ENCODE measurements at regions not wholly inside any gene's neighbourhood (a gene's known extent, or its start where the extent isn't known, plus 50 kb on each side); places are given as distances from the start of the nearest gene placed in this dataset.

DNA sequence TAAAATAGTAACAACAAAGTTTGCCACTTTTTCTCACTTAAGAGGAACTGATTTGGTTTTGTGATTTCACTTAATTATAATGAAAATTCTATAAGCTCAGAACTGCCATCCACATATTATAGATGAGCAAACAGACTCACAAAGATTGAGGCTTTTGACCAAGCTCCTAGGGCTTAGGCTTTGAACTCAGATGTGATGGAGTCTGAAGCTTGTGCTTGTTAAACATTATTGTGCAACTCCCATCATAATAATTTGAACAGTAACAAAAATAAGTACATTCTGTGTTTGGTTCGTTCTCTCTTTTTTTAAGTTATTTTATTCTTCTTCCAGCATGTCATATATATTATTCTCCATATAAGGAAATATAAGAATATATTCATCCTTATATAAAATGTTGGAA is 403.4 kb downstream of the PTPRC start:
- POLR2A ChIA-PET: no interaction called here
- CTCF ChIA-PET (ENCODE audit: low intra/inter-chr PET ratio, low total read pairs): no interaction called here
- no peak for FAIRE-seq
- no TSS peak for BruUV-seq (replicated peaks)
- 0% methylated on average over 1 of the region's 1 CpG for WGBS (ENCODE audit: low lambda C conversion rate)
- no peaks in the 10 kb centered on the region for H3K79me2 ChIP-seq (ENCODE audit: insufficient read depth, low read length)
- H3K9me3 ChIP-seq (ENCODE audit: low read length): no peaks in the 10 kb centered on the region
- H4K20me1 ChIP-seq (ENCODE audit: insufficient read depth, low read length): no peaks in the 10 kb centered on the region
- ATAC-seq: no peak
- DNase-seq (ENCODE audit: low spot score): no peak
- no peak overlapping the region for H2AFZ ChIP-seq (ENCODE audit: low read length)
- no peak overlapping the region for H3K4me2 ChIP-seq (ENCODE audit: low read depth, low read length)
- no peaks in the 10 kb centered on the region for H3K36me3 ChIP-seq (replicated peaks in 1 of 2; ENCODE audit: control insufficient read depth in 1 of 2, insufficient read depth in 2 of 2, low read length in 2 of 2)
- intact Hi-C loops (cut with micrococcal nuclease; ENCODE audit: unreplicated experiment): no loop called here
- no peak overlapping the region for H3K4me3 ChIP-seq (replicated peaks in 1 of 3; ENCODE audit: insufficient read depth in 1 of 3, low read depth in 2 of 3, low read length in 3 of 3)
- no peaks in the 10 kb centered on the region for H3K27me3 ChIP-seq (ENCODE audit: control insufficient read depth in 1 of 2, insufficient read depth in 2 of 2, low read length in 2 of 2)
- H3K4me1 ChIP-seq (ENCODE audit: insufficient read depth, low read length): no peaks in the 10 kb centered on the region
- no peak overlapping the region for H3K9ac ChIP-seq (ENCODE audit: insufficient read depth, low read depth, low read length)
- TF ChIP-seq CEBPB (IDR thresholded peaks at IDR 0.05; ENCODE audit: borderline replicate concordance, low read depth, low read length) (peak; percentile 10; the same call in 1 of the 2 replicates), ZNF34 (CRISPR knock-in tag; IDR thresholded peaks at IDR 0.05; ENCODE audit: borderline replicate concordance) (no peak)
- no peak overlapping the region for H3K27ac ChIP-seq (ENCODE audit: extremely low read length, insufficient read depth, low read length)
- in situ Hi-C loops (cut with HindIII; ENCODE audit: extremely low pct_ligation_motif_present, low pct_unique_long_range_greater_than_20kb): no loop called here

DNA sequence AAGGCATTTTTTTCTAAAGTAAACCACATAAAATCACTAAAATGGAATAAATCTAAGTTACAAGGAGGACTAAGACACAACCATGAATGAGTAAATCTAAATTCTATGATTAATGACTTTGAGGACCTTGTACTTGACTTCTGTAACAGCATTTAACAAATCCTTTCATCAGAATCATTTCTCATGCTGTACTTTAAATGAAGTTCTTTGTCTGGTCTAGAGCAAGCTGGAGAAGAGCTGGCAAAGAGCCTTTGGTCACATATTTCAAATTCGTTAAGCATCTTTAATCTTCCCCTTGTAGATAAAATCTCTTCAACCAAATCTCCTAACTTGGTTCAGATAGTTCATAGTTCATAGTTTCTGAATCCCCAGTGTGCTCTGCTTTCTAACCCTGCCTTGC is 405.4 kb downstream of the PTPRC start:
- intact Hi-C loops (cut with micrococcal nuclease; ENCODE audit: unreplicated experiment): no loop called here
- Histone ChIP-seq H3K79me2 (ENCODE audit: insufficient read depth, low read length) (no peaks in the 10 kb centered on the region), H3K9ac (ENCODE audit: insufficient read depth, low read depth, low read length) (no peak overlapping the region), H3K27me3 (ENCODE audit: control insufficient read depth in 1 of 2, insufficient read depth in 2 of 2, low read length in 2 of 2) (no peaks in the 10 kb centered on the region), H4K20me1 (ENCODE audit: insufficient read depth, low read length) (no peaks in the 10 kb centered on the region), H3K4me3 (replicated peaks in 1 of 3; ENCODE audit: insufficient read depth in 1 of 3, low read depth in 2 of 3, low read length in 3 of 3) (no peak overlapping the region), H3K4me1 (ENCODE audit: insufficient read depth, low read length) (no peaks in the 10 kb centered on the region), H3K27ac (ENCODE audit: extremely low read length, insufficient read depth, low read length) (no peak overlapping the region), H3K9me3 (ENCODE audit: low read length) (0 out of 2 replicates have a peak, but pooled peaks cover 4% of the 10 kb centered on the region), H3K4me2 (ENCODE audit: low read depth, low read length) (no peak overlapping the region), H2AFZ (ENCODE audit: low read length) (no peak overlapping the region), H3K36me3 (replicated peaks in 1 of 2; ENCODE audit: control insufficient read depth in 1 of 2, insufficient read depth in 2 of 2, low read length in 2 of 2) (no peaks in the 10 kb centered on the region)
- TF ChIP-seq MED1 (CRISPR knock-in tag; IDR thresholded peaks at IDR 0.05) (no peak), FOSL1 (CRISPR knock-in tag; IDR thresholded peaks at IDR 0.05; ENCODE audit: borderline replicate concordance) (no peak), HNRNPH1 (optimal IDR thresholded peaks at IDR 0.05; ENCODE audit: low read depth, low read length) (no peak), ZNF790 (CRISPR knock-in tag; IDR thresholded peaks at IDR 0.05; ENCODE audit: borderline replicate concordance) (no peak), ZNF350 (CRISPR knock-in tag; IDR thresholded peaks at IDR 0.05; ENCODE audit: borderline replicate concordance, low read depth) (no peak), ZKSCAN1 (IDR thresholded peaks at IDR 0.05; ENCODE audit: low read length) (no peak), ZNF749 (CRISPR knock-in tag; IDR thresholded peaks at IDR 0.05; ENCODE audit: borderline replicate concordance) (no peak)
- TF ChIP-seq, protein P1, sequence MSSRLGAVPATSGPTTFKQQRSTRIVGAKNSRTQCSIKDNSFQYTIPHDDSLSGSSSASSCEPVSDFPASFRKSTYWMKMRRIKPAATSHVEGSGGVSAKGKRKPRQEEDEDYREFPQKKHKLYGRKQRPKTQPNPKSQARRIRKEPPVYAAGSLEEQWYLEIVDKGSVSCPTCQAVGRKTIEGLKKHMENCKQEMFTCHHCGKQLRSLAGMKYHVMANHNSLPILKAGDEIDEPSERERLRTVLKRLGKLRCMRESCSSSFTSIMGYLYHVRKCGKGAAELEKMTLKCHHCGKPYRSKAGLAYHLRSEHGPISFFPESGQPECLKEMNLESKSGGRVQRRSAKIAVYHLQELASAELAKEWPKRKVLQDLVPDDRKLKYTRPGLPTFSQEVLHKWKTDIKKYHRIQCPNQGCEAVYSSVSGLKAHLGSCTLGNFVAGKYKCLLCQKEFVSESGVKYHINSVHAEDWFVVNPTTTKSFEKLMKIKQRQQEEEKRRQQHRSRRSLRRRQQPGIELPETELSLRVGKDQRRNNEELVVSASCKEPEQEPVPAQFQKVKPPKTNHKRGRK (CRISPR knock-in tag; IDR thresholded peaks at IDR 0.05): no peak
- TF ChIP-seq, protein P2, sequence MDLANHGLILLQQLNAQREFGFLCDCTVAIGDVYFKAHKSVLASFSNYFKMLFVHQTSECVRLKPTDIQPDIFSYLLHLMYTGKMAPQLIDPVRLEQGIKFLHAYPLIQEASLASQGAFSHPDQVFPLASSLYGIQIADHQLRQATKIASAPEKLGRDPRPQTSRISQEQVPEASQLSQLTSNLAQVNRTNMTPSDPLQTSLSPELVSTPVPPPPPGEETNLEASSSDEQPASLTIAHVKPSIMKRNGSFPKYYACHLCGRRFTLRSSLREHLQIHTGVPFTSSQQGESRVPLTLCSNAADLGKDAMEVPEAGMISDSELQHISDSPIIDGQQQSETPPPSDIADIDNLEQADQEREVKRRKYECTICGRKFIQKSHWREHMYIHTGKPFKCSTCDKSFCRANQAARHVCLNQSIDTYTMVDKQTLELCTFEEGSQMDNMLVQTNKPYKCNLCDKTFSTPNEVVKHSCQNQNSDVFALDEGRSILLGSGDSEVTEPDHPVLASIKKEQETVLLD (CRISPR knock-in tag; IDR thresholded peaks at IDR 0.05; ENCODE audit: low read depth): no peak
- TF ChIP-seq, protein P3, sequence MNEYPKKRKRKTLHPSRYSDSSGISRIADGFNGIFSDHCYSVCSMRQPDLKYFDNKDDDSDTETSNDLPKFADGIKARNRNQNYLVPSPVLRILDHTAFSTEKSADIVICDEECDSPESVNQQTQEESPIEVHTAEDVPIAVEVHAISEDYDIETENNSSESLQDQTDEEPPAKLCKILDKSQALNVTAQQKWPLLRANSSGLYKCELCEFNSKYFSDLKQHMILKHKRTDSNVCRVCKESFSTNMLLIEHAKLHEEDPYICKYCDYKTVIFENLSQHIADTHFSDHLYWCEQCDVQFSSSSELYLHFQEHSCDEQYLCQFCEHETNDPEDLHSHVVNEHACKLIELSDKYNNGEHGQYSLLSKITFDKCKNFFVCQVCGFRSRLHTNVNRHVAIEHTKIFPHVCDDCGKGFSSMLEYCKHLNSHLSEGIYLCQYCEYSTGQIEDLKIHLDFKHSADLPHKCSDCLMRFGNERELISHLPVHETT (CRISPR knock-in tag; conservative IDR thresholded peaks at IDR 0.05): no peak
- TF ChIP-seq, protein P4, sequence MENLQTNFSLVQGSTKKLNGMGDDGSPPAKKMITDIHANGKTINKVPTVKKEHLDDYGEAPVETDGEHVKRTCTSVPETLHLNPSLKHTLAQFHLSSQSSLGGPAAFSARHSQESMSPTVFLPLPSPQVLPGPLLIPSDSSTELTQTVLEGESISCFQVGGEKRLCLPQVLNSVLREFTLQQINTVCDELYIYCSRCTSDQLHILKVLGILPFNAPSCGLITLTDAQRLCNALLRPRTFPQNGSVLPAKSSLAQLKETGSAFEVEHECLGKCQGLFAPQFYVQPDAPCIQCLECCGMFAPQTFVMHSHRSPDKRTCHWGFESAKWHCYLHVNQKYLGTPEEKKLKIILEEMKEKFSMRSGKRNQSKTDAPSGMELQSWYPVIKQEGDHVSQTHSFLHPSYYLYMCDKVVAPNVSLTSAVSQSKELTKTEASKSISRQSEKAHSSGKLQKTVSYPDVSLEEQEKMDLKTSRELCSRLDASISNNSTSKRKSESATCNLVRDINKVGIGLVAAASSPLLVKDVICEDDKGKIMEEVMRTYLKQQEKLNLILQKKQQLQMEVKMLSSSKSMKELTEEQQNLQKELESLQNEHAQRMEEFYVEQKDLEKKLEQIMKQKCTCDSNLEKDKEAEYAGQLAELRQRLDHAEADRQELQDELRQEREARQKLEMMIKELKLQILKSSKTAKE (CRISPR knock-in tag; IDR thresholded peaks at IDR 0.05; ENCODE audit: borderline replicate concordance): no peak
- ATAC-seq (no peak), DNase-seq (ENCODE audit: low spot score) (no peak), FAIRE-seq (no peak)
- in situ Hi-C loops (cut with HindIII; ENCODE audit: extremely low pct_ligation_motif_present, low pct_unique_long_range_greater_than_20kb): no loop called here
- CTCF ChIA-PET (ENCODE audit: low intra/inter-chr PET ratio, low total read pairs): no interaction called here
- POLR2A ChIA-PET: no interaction called here
- WGBS (ENCODE audit: low lambda C conversion rate): 0% methylated on average over 1 of the region's 1 CpG
- BruUV-seq (replicated peaks): no TSS peak
